ENCODE measurements at regions not wholly inside any gene's neighbourhood (a gene's known extent, or its start where the extent isn't known, plus 50 kb on each side); places are given as distances from the start of the nearest gene placed in this dataset.

- no peak for TF ChIP-seq CTCF (IDR thresholded peaks at IDR 0.05; ENCODE audit: insufficient read depth, low read length, poor library complexity, severe bottlenecking)
- TF ChIP-seq EZH2phosphoT487 (conservative IDR thresholded peaks at IDR 0.05; ENCODE audit: low read length) = no peak
These were observed 296.5 kb upstream of the KAZN start for GRCh38 chr1:14302025-14302424.

All from SU-DHL-6 (cell line).